Hepatocyte (in vitro differentiated cells): ENCODE measurements at regions not wholly inside any gene's neighbourhood (a gene's known extent, or its start where the extent isn't known, plus 50 kb on each side); places are given as distances from the start of the nearest gene placed in this dataset.

Experiments
- DNase-seq: peaks from one replicate; pipeline ENCODE4 v3.0.0-alpha.2; 2016; ENCODE audit warnings: low spot score
- H2AFZ ChIP-seq: fragments of 200-600 bp; sonication (generic); 2 replicates; pipeline ENCODE4 v1.6.0; 2016; ENCODE audit warnings: antibody characterized with exemption, mild to moderate bottlenecking
- H3K27ac ChIP-seq: fragments of 200-600 bp; sonication (generic); 2 replicates; pipeline ENCODE4 v1.5.1; 2016; ENCODE audit warnings: mild to moderate bottlenecking
- H3K27me3 ChIP-seq: fragments of 200-600 bp; sonication (generic); 2 replicates; pipeline ENCODE4 v1.6.1; 2016
- H3K36me3 ChIP-seq: fragments of 200-600 bp; sonication (generic); replicated peaks from 2 replicates; pipeline ENCODE4 v1.5.1; 2016; ENCODE audit warnings: low read depth; ENCODE audit not compliant: insufficient read depth
- H3K4me1 ChIP-seq: fragments of 200-600 bp; sonication (generic); 2 replicates; pipeline ENCODE4 v1.5.1; 2016; ENCODE audit warnings: mild to moderate bottlenecking, moderate library complexity; ENCODE audit not compliant: insufficient read depth
- H3K4me2 ChIP-seq: fragments of 200-600 bp; sonication (generic); 2 replicates; pipeline ENCODE4 v1.6.0; 2016
- H3K4me3 ChIP-seq: fragments of 200-600 bp; sonication (generic); 2 replicates; pipeline ENCODE4 v1.5.1; 2016; ENCODE audit warnings: mild to moderate bottlenecking
- H3K79me2 ChIP-seq: fragments of 200-600 bp; sonication (generic); 2 replicates; pipeline ENCODE4 v1.6.0; 2017; ENCODE audit warnings: mild to moderate bottlenecking
- H3K9me2 ChIP-seq: fragments of 200-600 bp; sonication (generic); replicated peaks from 2 replicates; pipeline ENCODE4 v1.6.0; 2017; ENCODE audit warnings: mild to moderate bottlenecking; ENCODE audit not compliant: insufficient read depth
- H3K9me3 ChIP-seq: fragments of 200-600 bp; sonication (generic); 2 replicates; pipeline ENCODE4 v1.5.1; 2016; ENCODE audit warnings: low read depth, mild to moderate bottlenecking
- H4K20me1 ChIP-seq: fragments of 200-600 bp; sonication (generic); 2 replicates; pipeline ENCODE4 v1.6.0; 2016; ENCODE audit warnings: mild to moderate bottlenecking; ENCODE audit not compliant: insufficient read depth, poor library complexity, severe bottlenecking
- EZH2 ChIP-seq: fragments of 200-600 bp; sonication (generic); IDR thresholded peaks from 2 replicates; pipeline ENCODE4 v1.6.1; 2016; ENCODE audit warnings: antibody characterized with exemption, mild to moderate bottlenecking, borderline replicate concordance
- EZH2phosphoT487 ChIP-seq: fragments of 200-600 bp; sonication (generic); IDR thresholded peaks from one replicate; pipeline ENCODE4 v1.6.1; 2018; ENCODE audit warnings: antibody characterized with exemption, mild to moderate bottlenecking, low read depth, moderate library complexity; ENCODE audit not compliant: unreplicated experiment, severe bottlenecking
- WGBS: methylation state at CpG from one replicate; pipeline ENCODE4 v1.1.6; 2016; ENCODE audit warnings: low lambda C conversion rate; ENCODE audit errors: missing lambda C conversion rate; 5-methylcytosine and 5-hydroxymethylcytosine counted together
- TF ChIP-seq, protein P1 (sequence below): fragments of 200-600 bp; sonication (generic); IDR thresholded peaks from 2 replicates; pipeline ENCODE4 v1.5.1; 2016; ENCODE audit warnings: antibody characterized with exemption, mild to moderate bottlenecking; ENCODE audit not compliant: poor library complexity

DNA sequence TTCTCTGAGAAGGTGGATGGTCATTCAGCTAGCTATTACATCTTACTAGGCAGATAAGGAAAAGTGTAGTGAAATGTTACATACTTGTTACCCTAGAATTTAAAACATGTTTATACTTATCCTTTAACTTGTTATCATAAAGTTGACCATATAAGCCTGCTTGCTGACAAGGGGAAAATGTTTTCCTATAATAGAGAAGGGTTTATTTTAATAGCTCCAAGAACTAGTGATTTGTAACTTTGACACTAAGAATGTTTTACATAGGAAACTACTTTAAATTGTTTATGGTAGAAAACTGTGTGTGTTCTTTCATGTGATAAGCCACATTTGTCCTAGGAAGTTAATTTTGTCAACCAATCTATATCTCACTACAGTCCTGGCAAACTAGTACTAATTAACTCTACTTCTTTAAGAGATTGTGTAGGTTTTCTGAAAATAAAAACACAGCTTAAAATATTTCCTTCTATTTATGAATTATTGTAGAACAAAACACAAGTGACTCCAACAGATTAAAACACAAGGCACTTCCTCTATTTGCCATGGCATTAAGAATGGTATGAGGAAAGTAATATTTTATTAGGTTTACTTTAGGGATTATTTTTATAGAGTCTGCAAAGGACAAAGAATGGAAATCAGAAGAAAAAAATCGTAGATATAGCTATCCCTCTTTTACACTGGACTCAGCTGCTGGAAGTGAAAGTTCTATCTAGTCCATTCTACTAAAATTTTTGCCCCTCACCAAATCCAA, 233.3 kb upstream of the NBEA start:
- H3K27ac ChIP-seq = no peak overlapping the region
- H3K4me1 ChIP-seq = no peaks in the 10 kb centered on the region
- TF ChIP-seq, protein P1, sequence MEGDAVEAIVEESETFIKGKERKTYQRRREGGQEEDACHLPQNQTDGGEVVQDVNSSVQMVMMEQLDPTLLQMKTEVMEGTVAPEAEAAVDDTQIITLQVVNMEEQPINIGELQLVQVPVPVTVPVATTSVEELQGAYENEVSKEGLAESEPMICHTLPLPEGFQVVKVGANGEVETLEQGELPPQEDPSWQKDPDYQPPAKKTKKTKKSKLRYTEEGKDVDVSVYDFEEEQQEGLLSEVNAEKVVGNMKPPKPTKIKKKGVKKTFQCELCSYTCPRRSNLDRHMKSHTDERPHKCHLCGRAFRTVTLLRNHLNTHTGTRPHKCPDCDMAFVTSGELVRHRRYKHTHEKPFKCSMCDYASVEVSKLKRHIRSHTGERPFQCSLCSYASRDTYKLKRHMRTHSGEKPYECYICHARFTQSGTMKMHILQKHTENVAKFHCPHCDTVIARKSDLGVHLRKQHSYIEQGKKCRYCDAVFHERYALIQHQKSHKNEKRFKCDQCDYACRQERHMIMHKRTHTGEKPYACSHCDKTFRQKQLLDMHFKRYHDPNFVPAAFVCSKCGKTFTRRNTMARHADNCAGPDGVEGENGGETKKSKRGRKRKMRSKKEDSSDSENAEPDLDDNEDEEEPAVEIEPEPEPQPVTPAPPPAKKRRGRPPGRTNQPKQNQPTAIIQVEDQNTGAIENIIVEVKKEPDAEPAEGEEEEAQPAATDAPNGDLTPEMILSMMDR = no peak
- TF ChIP-seq EZH2 (no peak), EZH2phosphoT487 (no peak)
- H3K36me3 ChIP-seq = no peaks in the 10 kb centered on the region
- no peak for DNase-seq
- H3K9me3 ChIP-seq = no peaks in the 10 kb centered on the region
- no peaks in the 10 kb centered on the region for H4K20me1 ChIP-seq
- H3K4me2 ChIP-seq = no peak overlapping the region
- no peaks in the 10 kb centered on the region for H3K27me3 ChIP-seq
- H2AFZ ChIP-seq = no peak overlapping the region
- 39% methylated on average over 1 of the region's 1 CpG for WGBS
- no peaks in the 10 kb centered on the region for H3K79me2 ChIP-seq
- no peaks in the 10 kb centered on the region for H3K9me2 ChIP-seq
- no peak overlapping the region for H3K4me3 ChIP-seq

DNA sequence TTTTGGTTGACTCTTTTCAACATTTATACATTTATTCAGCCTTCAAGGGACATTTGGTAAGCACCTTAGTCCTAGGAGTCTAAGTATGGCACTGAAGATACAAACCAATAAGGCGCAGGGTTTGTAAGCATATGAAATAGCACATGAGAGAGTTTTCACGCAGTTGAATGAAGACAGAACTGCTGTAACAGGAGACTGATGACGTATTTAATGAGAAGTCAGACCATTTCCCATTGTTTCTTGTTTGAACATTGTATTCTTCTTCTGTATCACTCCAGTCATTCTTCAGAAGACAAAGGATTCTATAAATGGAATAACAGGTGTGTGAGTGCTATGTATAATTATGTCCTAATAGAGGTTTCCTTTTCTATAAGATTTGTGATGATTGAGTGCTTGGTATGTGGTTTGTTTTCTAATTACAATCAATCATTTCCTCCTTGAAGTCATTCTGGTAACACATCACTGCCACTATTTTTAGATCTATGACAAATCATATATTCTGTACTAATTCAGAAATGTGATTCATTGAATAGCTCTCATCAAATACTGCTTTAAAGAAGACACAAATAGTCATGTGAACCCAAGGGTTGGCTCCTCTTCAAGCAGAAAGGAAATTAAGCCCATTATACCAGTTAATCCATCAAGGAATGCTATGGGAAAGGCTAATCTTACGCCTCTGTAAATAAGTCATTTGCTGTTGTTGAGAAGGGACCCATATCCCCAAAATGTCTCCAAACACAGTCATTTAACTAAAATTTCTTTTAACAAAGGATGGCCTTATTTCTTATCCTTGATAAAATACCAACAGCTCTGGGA, 222.8 kb upstream of the NBEA start:
- Histone ChIP-seq H3K4me3 (no peak overlapping the region), H3K27ac (no peak overlapping the region), H3K4me1 (no peaks in the 10 kb centered on the region), H3K79me2 (no peaks in the 10 kb centered on the region), H3K27me3 (no peaks in the 10 kb centered on the region), H3K9me3 (no peaks in the 10 kb centered on the region), H3K36me3 (no peaks in the 10 kb centered on the region), H3K4me2 (no peak overlapping the region), H3K9me2 (no peaks in the 10 kb centered on the region), H2AFZ (no peak overlapping the region), H4K20me1 (no peaks in the 10 kb centered on the region)
- WGBS = 90% methylated on average over 4 of the region's 4 CpGs
- TF ChIP-seq, protein P1 = no peak
- TF ChIP-seq EZH2 (no peak), EZH2phosphoT487 (no peak)
- DNase-seq = no peak

DNA sequence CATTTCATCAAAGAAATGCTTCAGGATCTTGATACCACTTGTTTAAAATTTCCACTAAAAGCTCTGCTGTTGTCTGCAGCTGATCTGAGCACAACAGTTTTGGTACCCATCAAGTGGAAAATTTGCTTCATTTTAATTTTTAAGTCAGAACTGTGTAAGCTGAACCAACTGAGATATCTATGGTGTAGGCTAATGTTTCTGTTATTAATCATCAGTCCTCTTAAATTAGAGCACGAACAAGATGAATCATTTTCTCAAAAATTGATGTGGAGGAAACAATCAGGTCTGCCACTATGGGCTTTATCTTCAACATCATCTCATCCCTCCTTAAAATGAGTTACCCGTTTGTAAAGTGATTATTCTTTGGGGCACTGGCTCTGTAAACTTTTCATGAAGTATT, 221.5 kb upstream of the NBEA start:
- Histone ChIP-seq H3K27me3 (no peaks in the 10 kb centered on the region), H3K9me3 (no peaks in the 10 kb centered on the region), H2AFZ (no peak overlapping the region), H3K36me3 (no peaks in the 10 kb centered on the region), H3K4me2 (no peak overlapping the region), H3K9me2 (no peaks in the 10 kb centered on the region), H3K4me3 (no peak overlapping the region), H3K27ac (no peak overlapping the region), H3K4me1 (no peaks in the 10 kb centered on the region), H3K79me2 (no peaks in the 10 kb centered on the region), H4K20me1 (no peaks in the 10 kb centered on the region)
- no peak for TF ChIP-seq EZH2
- TF ChIP-seq, protein P1 = no peak
- no peak for TF ChIP-seq EZH2phosphoT487
- WGBS = 83% methylated on average over 2 of the region's 2 CpGs
- no peak for DNase-seq
